GM21447 (cell line): ENCODE measurements at regions not wholly inside any gene's neighbourhood (a gene's known extent, or its start where the extent isn't known, plus 50 kb on each side); places are given as distances from the start of the nearest gene placed in this dataset.
A peak's percentile ranks its signal among the peaks of the same experiment; 100 is the strongest.

Experiments
- ATAC-seq: cut with Tn5 transposase; IDR thresholded peaks from one replicate; pipeline ENCODE4 v1.9.1; 2021; ENCODE audit not compliant: unreplicated experiment

DNA sequence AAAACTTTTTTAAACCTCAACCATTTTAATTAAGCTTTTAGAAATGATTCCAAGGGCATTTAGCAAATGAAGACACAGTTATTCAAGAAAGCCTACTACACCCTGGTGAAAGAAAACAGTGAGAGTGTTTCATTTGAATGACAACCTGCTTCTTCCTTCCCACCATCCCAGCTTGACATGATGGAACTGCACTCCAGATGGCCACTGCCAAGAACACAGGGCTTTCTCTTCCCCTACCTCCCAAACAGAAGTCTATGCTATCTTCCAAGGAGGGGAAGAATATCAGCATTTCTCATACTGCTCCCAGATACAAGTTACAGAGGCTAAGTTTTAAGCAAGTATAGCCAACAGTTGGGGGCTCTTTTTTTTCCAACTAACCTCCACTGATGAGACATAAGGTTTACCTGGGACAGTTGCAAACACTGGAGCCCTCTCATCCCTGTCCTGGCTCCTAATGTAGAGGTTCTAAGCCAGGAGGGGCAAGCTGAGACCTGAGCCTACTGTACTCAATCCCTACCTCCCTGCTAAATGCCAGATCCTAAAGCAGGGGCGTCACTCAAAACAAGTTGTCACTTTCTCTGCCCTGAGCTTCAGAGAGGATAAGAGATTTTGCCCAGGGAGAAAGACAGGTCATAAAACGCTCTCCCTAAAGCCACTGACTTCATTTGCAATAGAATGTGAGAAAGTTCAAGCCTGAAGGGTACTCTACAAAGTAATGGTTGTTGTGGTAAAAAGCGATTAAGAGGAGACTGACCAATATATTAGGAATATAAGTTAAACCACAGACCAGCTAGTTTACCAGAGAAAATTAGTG lies 88.5 kb upstream of the SLC27A6 start:
- no peak for ATAC-seq

DNA sequence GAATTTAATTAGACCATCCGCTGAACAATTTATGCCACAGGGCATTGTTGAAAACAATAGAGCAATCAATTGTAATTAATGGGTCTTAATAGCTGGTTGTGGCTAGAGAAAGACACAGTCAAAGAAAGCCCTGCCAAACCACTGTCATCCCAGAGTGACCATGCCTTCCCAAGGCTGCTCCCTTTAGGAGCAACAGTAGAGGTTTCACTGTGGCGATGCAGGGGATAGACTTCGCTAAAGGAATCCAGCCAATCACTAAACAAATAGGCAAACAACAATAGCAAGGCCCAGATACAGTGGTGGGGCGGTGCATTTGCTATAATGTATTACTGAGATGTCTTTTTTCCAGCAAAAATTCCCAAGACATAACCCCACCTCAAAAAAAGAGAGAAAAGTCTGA lies 87.8 kb upstream of the SLC27A6 start:
- ATAC-seq, result no peak

DNA sequence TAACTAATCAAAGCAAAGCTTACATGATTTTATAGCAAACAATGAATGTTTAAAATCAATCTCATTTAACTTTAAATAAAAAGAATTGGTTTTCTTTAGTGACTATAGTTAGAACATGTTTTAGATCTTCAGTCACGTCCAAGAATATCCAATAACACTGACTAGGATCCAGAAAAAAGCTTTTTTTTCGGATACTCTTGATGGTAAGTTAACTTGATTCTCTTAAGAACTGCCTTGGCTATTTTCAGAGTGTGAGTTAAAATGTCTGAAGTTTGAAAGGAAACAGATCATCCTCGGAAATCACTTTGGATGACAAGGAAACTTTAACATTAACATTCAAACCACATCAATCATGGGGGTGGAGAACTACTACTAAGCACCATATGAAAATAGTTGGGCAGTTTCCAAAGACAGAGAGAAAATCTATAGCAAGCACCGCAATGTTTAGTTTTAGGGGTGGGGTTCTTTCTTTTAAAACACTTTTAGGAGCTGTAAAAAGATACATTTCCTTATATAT lies 83.7 kb upstream of the SLC27A6 start:
- ATAC-seq, result no peak

DNA sequence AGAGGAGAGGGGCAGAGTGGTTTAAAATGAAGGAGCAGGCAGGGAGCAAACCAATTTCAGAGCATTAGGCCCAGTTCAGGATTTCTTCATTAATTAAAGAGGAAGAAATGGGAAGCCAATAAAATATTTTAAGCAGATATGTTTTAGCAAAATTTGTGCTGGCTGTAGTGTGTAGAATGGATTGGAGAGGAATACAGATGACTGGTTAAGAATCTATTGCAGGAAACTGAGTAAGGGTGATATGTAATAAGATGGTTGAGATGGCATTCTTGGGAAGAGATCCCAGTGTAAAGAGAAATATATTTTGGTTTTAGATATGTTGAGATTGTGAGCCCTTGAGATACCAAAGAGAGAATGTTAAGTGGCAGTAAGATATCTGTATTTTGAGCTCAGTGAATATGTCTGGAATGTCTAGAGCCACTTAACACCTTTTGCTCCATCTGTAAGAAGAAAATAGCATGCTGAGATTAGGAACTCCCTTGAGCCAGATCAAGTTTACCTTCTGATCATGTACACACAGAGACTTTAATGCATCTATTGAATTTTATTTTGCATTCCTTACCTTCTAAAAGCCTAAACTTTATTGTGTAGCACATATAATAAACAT lies 79.5 kb upstream of the SLC27A6 start:
- ATAC-seq, result no peak

DNA sequence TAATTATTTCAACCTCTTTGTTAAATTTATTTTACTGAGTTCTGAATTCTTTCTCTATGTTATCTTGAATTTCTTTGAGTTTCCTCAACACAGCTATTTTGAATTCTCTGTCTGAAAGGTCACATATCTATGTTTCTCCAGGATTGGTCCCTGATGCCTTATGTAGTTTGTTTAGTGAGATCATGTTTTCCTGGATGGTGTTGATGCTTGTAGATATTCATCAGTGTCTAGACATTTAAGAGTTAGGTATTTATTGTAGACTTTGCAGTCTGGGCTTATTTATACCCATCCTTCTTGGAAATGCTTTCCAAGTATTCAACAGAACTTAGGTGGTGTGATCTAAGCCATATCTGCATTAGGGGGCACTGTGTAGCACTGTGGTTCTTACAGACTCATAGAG lies 70.2 kb upstream of the SLC27A6 start:
- no peak for ATAC-seq

DNA sequence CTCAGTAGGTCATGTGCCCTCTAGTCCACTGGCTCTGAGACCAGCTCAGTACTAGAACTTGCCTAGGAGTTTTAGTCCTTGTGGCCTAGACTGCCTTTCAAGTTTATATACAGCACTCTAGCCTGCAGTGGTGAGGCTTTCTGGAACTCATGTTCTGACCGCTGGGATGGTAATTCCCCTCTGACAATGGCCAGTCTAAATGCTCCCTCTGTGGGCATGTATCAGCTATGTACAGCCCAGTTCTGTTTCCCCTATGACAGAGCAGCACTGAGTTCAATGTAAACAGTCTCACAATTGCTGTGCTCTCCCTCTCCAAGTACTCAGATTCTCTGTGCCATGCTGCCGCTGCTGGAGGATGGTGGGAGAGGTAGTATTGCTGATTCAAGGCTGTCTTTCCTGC lies 68.6 kb upstream of the SLC27A6 start:
- ATAC-seq, result no peak

DNA sequence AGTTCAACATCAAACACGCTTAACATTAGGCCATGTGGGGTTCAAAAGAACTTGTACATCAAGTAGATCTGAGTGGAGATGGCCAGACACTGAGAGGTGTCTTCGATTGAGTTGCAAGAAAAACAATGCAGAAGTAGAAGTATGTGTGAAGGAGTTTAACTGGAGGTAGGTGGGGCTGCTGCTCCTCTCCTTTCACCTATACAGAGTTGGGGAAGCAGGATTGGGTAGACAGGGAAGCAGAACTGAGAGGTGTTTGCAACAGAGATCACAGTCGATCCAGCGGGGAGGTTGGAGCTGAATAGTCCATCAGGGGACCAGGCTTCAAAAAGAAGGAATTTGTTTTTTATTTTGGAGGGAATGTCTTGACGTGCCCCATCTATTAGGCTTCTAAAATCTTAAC lies 61.7 kb upstream of the SLC27A6 start:
- no peak for ATAC-seq

DNA sequence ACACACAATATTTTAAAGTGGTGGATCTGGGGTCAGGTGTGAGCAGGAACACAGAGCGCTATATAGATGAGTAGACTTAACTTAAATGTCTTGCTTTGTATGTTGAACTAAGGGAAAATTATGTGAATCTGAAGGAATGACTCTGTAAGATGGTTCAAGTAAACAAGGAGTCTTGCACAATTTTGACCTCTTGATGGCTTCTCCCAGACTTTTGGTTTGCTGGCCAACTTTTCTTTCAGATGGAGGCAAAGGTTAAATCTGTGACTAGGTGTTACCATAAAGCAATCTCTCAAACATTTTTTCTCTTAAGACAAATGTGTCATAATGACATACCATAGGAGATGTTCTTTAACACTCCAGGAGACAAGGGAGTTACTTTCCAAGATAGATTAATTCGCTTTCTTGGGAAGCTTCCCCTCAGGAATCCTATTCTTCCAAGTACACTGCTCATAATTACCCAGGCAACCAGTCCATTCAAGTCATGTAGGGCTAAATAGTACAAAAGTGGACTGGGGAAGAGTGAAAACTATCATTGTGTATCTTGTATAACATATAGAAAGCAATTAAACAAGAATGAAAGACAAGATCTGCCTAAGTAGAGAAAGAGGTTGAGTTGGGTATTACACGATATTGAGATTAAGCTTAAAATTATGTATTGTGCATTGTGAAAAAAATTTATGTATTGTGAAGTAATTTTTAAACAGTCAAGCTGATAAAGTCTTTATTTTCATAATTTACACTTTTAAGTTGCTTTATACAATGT lies 60.3 kb upstream of the SLC27A6 start:
- no peak for ATAC-seq

DNA sequence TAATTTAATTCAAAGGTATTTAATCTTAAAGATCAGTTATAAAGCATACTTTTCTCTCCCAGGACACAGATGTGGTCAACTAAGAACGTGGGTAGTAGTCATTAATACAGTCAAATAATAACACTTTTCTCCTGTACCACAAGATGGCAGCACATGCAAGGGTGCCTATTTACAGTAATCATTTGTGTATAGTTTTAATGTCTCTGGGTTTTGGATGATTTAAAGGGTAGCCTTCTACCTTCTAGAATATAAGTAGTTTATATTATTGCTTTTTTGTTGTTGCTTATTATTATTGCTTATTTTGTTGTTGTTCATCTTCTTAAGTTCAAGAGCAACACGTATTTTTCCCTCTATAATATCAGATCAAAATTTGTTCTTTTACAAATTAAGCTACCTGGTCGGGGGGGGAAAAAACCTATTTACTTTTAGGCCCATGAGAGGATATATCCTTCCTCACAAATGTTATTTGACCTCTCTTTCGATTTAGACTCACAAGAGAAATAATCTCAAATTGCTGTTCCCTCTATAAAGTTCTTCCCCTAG lies 59.6 kb upstream of the SLC27A6 start:
- peak; percentile 94 for ATAC-seq

DNA sequence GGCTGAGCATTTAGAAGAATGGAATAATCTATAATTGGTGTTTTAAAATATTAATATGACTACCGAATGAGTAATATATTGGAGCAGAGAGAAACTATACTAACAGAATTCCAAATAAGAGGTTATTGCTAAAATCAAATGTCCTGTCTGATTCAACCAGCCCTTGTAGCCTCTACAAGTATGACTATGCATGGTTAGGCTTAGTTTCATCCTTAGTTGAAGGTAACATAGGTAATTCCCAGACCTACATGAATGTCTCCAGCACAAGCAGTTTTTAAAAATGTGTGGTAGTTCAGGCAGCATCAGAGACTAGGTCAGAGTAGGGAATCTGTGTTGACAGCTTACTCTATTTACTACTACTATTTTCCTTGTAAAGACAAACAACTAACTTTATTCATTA lies 51.7 kb upstream of the SLC27A6 start:
- no peak for ATAC-seq
